Midbrain (tissue), 1 donor: ENCODE measurements at regions not wholly inside any gene's neighbourhood (a gene's known extent, or its start where the extent isn't known, plus 50 kb on each side); places are given as distances from the start of the nearest gene placed in this dataset.

Source experiments
- DNase-seq: peaks from one replicate; lab custom pipeline; 2025; lab: John Stamatoyannopoulos, UW

- no peak for DNase-seq
Measured at GRCh38 chr6:91293395-91293794, 706.5 kb upstream of the MAP3K7 start.

GRCh38 chr6:91291071-91291470, 704.2 kb upstream of the MAP3K7 start:
- DNase-seq, result no peak

- DNase-seq, result peak; percentile 23
Measured at GRCh38 chr6:91288741-91289140, 701.9 kb upstream of the MAP3K7 start.

GRCh38 chr6:91281901-91282300, 695.0 kb upstream of the MAP3K7 start:
- no peak for DNase-seq

- DNase-seq, result no peak
Measured at GRCh38 chr6:91280494-91280830, 693.6 kb upstream of the MAP3K7 start.

GRCh38 chr6:91279740-91280493, 693.0 kb upstream of the MAP3K7 start:
- DNase-seq, result no peak

GRCh38 chr6:91278416-91278815, 691.5 kb upstream of the MAP3K7 start:
- no peak for DNase-seq

- DNase-seq, result no peak
Measured at GRCh38 chr6:91276315-91276714, 689.4 kb upstream of the MAP3K7 start.

- DNase-seq, result no peak
Measured at GRCh38 chr6:91273729-91274128, 686.9 kb upstream of the MAP3K7 start.

- DNase-seq, result no peak
Measured at GRCh38 chr6:91271807-91272206, 684.9 kb upstream of the MAP3K7 start.

GRCh38 chr6:91268941-91269340, 682.1 kb upstream of the MAP3K7 start:
- no peak for DNase-seq

- DNase-seq, result no peak
Measured at GRCh38 chr6:91267246-91267645, 680.4 kb upstream of the MAP3K7 start.

- no peak for DNase-seq
Measured at GRCh38 chr6:91266156-91266555, 679.3 kb upstream of the MAP3K7 start.

- DNase-seq, result no peak
Measured at GRCh38 chr6:91243436-91243835, 656.6 kb upstream of the MAP3K7 start.

- no peak for DNase-seq
Measured at GRCh38 chr6:91242614-91242949, 655.7 kb upstream of the MAP3K7 start.

GRCh38 chr6:91241946-91242613, 655.2 kb upstream of the MAP3K7 start:
- no peak for DNase-seq

- DNase-seq, result no peak
Measured at GRCh38 chr6:91240878-91241603, 654.2 kb upstream of the MAP3K7 start.

GRCh38 chr6:91221072-91221720, 634.3 kb upstream of the MAP3K7 start:
- DNase-seq, result no peak

- no peak for DNase-seq
Measured at GRCh38 chr6:91213229-91213901, 626.5 kb upstream of the MAP3K7 start.

GRCh38 chr6:91198588-91199255, 611.9 kb upstream of the MAP3K7 start:
- no peak for DNase-seq

- DNase-seq, result no peak
Measured at GRCh38 chr6:91196729-91197128, 609.9 kb upstream of the MAP3K7 start.

GRCh38 chr6:91193446-91193845, 606.6 kb upstream of the MAP3K7 start:
- no peak for DNase-seq
